Skeletal muscle tissue (tissue), 3 donors: ENCODE measurements at regions not wholly inside any gene's neighbourhood (a gene's known extent, or its start where the extent isn't known, plus 50 kb on each side); places are given as distances from the start of the nearest gene placed in this dataset.

Experiments
- H3K27ac ChIP-seq: one replicate; pipeline ENCODE4 v1.7.0; 2013; ENCODE audit warnings: mild to moderate bottlenecking, low read depth, low read length, inconsistent platforms
- H3K27me3 ChIP-seq, 3 donors: one replicate each; pipeline ENCODE4 v1.7.0; 2013; ENCODE audit warnings: low read length in 3 of 3; ENCODE audit not compliant: control insufficient read depth in 3 of 3, insufficient read depth in 3 of 3
- H3K36me3 ChIP-seq, 3 donors: one replicate each; pipeline ENCODE4 v1.7.0; 2013; ENCODE audit warnings: low read length in 3 of 3; ENCODE audit not compliant: control insufficient read depth in 3 of 3, insufficient read depth in 3 of 3
- H3K4me1 ChIP-seq, 3 donors: one replicate each; pipeline ENCODE4 v1.7.0; 2013; ENCODE audit warnings: low read length in 3 of 3, mild to moderate bottlenecking in 3 of 3; ENCODE audit not compliant: control insufficient read depth in 3 of 3, insufficient read depth in 3 of 3
- H3K4me3 ChIP-seq, 3 donors: one replicate each; pipeline ENCODE4 v1.7.0; 2013; ENCODE audit warnings: low read length in 3 of 3
- H3K9ac ChIP-seq, 3 donors: one replicate each; pipeline ENCODE4 v1.7.0; 2013; ENCODE audit warnings: low read length in 3 of 3, mild to moderate bottlenecking in 3 of 3, moderate library complexity in 2 of 3, low read depth in 1 of 3
- H3K9me3 ChIP-seq, 3 donors: one replicate each; pipeline ENCODE4 v1.7.0; 2013; ENCODE audit warnings: low read length in 3 of 3; ENCODE audit not compliant: control insufficient read depth in 3 of 3
- donor health status: Osteomylitis.

DNA sequence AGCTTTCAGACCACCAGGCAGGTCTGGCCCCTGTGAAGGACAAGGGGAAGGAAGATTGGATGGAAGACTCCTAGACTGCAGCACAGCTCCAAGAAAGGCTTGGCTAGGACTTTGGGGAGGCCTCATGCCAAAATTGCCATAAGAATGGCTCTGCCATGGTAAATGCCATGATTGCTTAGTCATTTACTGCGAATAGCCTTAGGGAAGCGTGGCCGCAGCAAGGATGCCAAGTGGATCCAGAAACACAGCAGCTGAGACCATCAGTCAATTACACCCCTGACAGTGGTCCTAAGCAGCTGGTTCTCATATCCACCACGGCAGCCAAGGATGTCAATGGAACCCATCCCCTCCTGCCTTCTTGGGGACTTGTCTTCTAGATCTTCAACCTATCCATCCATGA lies 88.2 kb upstream of the AUTS2 start:
- H3K4me3 ChIP-seq: no peak overlapping the region
- H3K27me3 ChIP-seq: no peaks in the 10 kb centered on the region
- no peaks in the 10 kb centered on the region for H3K9me3 ChIP-seq
- H3K9ac ChIP-seq: no peak overlapping the region
- no peaks in the 10 kb centered on the region for H3K4me1 ChIP-seq
- H3K36me3 ChIP-seq: no peaks in the 10 kb centered on the region
- H3K27ac ChIP-seq: no peak overlapping the region

- H3K27me3 ChIP-seq: no peaks in the 10 kb centered on the region
- no peak overlapping the region for H3K27ac ChIP-seq
- H3K9ac ChIP-seq: no peak overlapping the region
- H3K4me3 ChIP-seq: no peak overlapping the region
- H3K36me3 ChIP-seq: no peaks in the 10 kb centered on the region
- no peaks in the 10 kb centered on the region for H3K9me3 ChIP-seq
- H3K4me1 ChIP-seq: peaks cover 7 to 9% (median 8%) of the 10 kb centered on the region in 3 donors
Measured at GRCh38 chr7:69515495-69516212, 82.6 kb upstream of the AUTS2 start.

- Histone ChIP-seq H3K4me3 (no peak overlapping the region), H3K4me1 (peaks cover 7 to 9% (median 8%) of the 10 kb centered on the region in 3 donors), H3K9me3 (no peaks in the 10 kb centered on the region), H3K27me3 (no peaks in the 10 kb centered on the region), H3K27ac (no peak overlapping the region), H3K36me3 (no peaks in the 10 kb centered on the region), H3K9ac (no peak overlapping the region)
Measured at GRCh38 chr7:69516238-69516820, 81.9 kb upstream of the AUTS2 start.

DNA sequence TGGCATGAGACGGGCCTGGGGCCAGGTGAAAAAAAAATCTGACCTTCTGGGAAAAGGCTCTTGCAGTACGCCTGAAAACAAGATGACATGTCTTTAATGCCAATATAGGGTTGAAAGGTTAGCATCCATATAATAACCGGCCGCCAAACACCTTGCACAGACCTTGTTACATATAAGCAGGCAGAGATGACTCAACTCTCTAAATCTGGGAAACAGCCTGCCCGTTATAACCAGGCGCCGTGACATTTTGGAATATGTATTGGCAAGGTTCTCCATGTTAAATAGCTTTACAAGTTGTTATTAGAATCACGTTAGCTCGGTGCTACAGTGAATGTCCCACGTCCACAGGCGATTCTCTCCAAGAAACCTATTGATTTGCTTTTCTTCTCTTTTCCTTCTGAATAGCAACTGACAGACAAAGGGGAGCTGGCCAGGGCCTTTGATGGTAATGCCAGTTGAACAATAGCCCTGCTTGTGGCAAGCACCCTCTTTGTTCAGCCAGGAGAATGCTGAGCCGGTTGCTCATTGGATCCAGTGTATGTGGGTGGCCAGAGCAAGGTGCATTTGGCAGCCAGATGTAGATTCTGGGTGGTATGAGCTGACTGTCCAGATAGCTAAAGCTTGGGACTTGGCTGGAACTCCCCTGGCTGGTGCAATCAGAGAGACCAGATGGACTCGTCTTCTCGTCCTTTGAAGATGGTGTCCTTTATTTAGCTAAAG lies 80.1 kb upstream of the AUTS2 start:
- no peaks in the 10 kb centered on the region for H3K27me3 ChIP-seq
- no peaks in the 10 kb centered on the region for H3K36me3 ChIP-seq
- H3K9me3 ChIP-seq: no peaks in the 10 kb centered on the region
- peak overlapping the region in 1 of 3 donors; percentile 42 for H3K9ac ChIP-seq
- peak overlapping the region; percentile 69 for H3K27ac ChIP-seq
- H3K4me1 ChIP-seq: peaks cover 7 to 9% (median 8%) of the 10 kb centered on the region in 3 donors
- H3K4me3 ChIP-seq: peak overlapping the region in 2 of 3 donors; percentile 2 to 34

DNA sequence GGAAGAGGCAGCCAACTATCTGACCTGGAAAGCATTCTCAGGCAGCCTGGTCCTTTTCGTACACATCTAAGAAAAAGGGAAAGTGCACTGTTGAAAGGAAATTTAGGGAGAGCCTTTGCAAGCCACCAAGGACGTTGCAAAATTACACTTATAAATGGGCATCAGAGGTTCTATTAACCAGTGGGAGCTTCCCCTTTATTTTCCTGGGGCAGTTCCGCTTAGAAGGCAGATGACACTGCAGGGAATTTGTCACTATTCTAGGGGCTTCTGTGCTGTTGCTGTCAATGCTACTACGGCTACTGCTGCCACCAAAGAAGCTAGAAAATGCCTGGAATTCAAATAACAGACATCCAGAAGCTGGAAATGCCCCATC lies 79.6 kb upstream of the AUTS2 start:
- peak overlapping the region in 1 of 3 donors; percentile 42 for H3K9ac ChIP-seq
- H3K36me3 ChIP-seq: no peaks in the 10 kb centered on the region
- no peaks in the 10 kb centered on the region for H3K9me3 ChIP-seq
- H3K4me1 ChIP-seq: peaks cover 7 to 9% (median 8%) of the 10 kb centered on the region in 3 donors
- H3K27me3 ChIP-seq: no peaks in the 10 kb centered on the region
- peak overlapping the region in 1 of 3 donors; percentile 34 for H3K4me3 ChIP-seq
- no peak overlapping the region for H3K27ac ChIP-seq

DNA sequence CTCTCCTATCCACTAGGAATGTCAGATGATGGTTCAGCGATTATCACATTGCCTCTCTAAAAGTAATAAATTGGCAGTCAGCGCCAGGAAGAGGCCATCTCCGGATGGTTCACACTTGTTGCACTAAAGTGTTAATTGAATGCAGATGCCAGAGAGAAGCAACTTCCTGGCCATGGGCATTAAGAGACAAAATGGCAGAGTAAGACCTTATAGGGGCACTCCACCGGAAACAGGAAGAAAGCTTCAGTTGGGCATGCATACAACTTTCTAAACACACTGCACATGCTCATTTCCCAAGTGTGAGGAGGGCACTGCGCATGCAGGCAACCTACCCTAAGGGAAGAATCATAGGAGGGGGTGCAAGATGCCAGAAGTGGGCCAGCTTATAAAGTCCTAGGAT lies 71.7 kb upstream of the AUTS2 start:
- Histone ChIP-seq H3K9ac (no peak overlapping the region), H3K36me3 (no peaks in the 10 kb centered on the region), H3K4me1 (no peaks in the 10 kb centered on the region), H3K4me3 (no peak overlapping the region), H3K27me3 (peaks cover 0 to 3% (median 0%) of the 10 kb centered on the region in 3 donors), H3K9me3 (no peaks in the 10 kb centered on the region), H3K27ac (no peak overlapping the region)

DNA sequence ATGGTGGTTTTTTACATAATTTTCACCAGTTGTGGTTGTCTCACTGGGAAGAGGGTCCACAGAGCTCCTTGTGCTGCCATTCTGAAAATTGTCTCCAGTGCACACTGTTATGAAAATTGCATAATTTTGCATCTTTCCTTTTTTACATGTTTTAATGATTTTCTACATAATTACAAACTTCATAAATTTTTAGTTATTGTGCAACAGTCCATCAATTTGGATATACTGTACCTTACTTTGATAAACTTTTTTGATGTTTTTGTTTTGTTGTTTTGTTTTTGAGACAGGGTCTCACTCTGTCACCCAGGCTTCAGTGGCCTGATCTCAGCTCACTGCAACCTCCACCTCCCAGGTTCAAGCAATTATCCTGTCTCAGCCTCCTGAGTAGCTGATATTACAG lies 70.6 kb upstream of the AUTS2 start:
- Histone ChIP-seq H3K9ac (no peak overlapping the region), H3K27ac (no peak overlapping the region), H3K27me3 (peaks cover 0 to 3% (median 0%) of the 10 kb centered on the region in 3 donors), H3K4me3 (no peak overlapping the region), H3K36me3 (no peaks in the 10 kb centered on the region), H3K9me3 (no peaks in the 10 kb centered on the region), H3K4me1 (no peaks in the 10 kb centered on the region)

GRCh38 chr7:69531050-69531449 lies 67.2 kb upstream of the AUTS2 start:
- Histone ChIP-seq H3K4me3 (no peak overlapping the region), H3K4me1 (no peaks in the 10 kb centered on the region), H3K36me3 (no peaks in the 10 kb centered on the region), H3K9me3 (no peaks in the 10 kb centered on the region), H3K27ac (no peak overlapping the region), H3K27me3 (peaks cover 0 to 12% (median 7%) of the 10 kb centered on the region in 3 donors), H3K9ac (no peak overlapping the region)

- Histone ChIP-seq H3K4me1 (no peaks in the 10 kb centered on the region), H3K9ac (no peak overlapping the region), H3K4me3 (no peak overlapping the region), H3K27me3 (peaks cover 0 to 13% (median 7%) of the 10 kb centered on the region in 3 donors), H3K27ac (no peak overlapping the region), H3K9me3 (no peaks in the 10 kb centered on the region), H3K36me3 (no peaks in the 10 kb centered on the region)
Measured at GRCh38 chr7:69534461-69535041, 63.7 kb upstream of the AUTS2 start.

- Histone ChIP-seq H3K4me1 (no peaks in the 10 kb centered on the region), H3K4me3 (no peak overlapping the region), H3K9me3 (peaks cover 0 to 3% (median 0%) of the 10 kb centered on the region in 3 donors), H3K9ac (no peak overlapping the region), H3K27me3 (peaks cover 0 to 13% (median 7%) of the 10 kb centered on the region in 3 donors), H3K27ac (no peak overlapping the region), H3K36me3 (no peaks in the 10 kb centered on the region)
Measured at GRCh38 chr7:69537691-69538090, 60.6 kb upstream of the AUTS2 start.
